NCI-H1048 (cell line): ENCODE measurements at regions not wholly inside any gene's neighbourhood (a gene's known extent, or its start where the extent isn't known, plus 50 kb on each side); places are given as distances from the start of the nearest gene placed in this dataset.

Experiments used
- DNase-seq: peaks from one replicate; lab custom pipeline; 2025; lab: John Stamatoyannopoulos, UW

- DNase-seq, result no peak
These were observed 428.5 kb downstream of the METTL15 start for GRCh38 chr11:28536504-28537267.

GRCh38 chr11:28535677-28536076 lies 427.5 kb downstream of the METTL15 start:
- no peak for DNase-seq

DNA sequence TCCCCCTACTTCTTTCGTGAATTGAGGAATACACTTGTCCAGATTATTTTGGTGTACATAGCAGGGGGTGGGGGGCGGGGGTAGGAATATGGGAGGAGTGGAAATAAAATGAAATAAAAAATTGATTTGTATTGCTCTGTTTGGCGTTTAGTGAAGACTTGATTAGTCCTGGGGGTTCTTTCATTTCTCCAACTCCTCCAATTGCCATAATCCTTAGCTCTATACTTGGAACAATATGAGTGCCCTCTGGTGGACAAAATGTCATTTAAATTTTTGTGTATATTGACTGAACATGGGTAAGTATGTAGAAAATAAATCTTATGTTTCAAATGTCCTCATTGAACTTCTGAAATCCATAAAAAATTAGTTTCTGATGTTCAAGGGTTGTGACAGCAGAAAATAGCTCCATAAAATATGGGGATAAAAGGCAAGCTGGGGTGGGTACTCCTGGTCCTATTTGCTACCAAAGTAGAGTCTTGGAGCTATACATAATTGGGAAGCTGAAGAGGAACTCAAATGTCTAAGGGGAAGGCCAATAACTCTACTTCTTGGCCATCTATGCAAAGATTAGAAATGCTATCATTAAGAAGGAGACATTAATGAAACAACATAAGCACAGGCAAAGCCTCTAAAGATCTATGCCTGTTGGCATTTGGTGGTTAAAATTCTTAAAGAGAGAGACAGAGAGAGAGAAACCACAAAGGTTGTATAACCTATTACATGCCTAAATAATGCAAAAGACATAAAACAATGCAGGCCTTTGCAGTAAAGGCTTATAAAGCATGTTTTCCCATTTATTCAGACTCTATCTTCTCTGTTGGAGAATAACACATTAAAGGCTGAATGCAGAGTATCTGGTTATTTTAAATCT lies 421.6 kb downstream of the METTL15 start:
- peak; percentile 8 for DNase-seq

- no peak for DNase-seq
These were observed 420.9 kb downstream of the METTL15 start for GRCh38 chr11:28529046-28529445.

DNA sequence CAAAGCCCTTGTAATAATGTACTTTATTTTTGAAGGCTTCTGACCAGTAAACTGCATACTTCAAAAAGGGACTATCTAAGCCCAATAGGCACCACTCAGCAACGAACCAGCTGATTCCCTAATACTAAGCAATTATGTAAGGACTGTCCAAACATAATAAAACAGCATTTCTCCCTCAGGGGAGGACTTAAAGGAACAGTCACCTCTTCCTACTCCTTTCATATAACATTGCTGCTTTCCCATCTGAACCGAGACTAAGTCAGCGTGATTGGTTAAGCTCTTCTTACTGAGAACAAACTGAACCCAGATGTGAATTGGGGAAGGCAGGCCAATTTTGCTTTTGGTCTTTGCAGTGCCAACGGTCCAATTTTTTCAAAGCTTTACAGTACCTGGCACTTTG lies 420.0 kb downstream of the METTL15 start:
- DNase-seq, result no peak

DNA sequence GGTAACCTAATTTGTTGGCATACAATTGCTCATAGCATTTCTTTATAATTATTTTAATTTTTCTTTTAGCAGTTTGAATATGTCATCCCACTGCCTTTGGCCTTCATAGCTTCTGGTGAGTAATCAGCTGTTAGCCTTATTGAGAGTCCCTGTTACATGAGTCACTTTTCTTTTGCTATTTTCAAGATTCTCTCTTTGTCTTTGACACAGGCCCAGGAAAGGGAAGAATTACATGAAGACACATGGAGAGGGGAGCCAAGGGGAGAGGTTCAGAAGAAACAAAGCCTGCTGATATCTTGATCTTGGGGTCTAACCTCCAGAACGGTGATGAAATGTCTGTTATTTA lies 418.2 kb downstream of the METTL15 start:
- DNase-seq, result no peak

- DNase-seq, result no peak
These were observed 417.6 kb downstream of the METTL15 start for GRCh38 chr11:28525636-28526405.

DNA sequence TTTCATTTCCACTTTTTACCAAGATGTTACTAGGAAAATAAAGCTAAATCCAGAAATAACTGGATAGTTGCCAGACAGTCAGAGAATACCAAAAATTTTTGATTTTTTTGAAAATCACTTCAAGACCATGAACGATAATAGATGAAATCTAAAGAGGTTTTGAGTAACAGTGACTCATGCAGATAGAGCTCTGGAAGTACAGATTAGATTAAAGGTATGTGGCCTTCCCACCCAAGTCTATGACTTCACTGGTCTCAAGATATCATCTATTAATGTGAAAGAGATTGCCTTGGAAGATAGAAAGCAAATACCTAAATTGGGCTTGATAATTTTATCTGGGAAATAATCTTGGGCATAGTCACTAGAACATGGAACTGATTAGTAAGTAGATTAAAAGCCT lies 415.9 kb downstream of the METTL15 start:
- no peak for DNase-seq

DNA sequence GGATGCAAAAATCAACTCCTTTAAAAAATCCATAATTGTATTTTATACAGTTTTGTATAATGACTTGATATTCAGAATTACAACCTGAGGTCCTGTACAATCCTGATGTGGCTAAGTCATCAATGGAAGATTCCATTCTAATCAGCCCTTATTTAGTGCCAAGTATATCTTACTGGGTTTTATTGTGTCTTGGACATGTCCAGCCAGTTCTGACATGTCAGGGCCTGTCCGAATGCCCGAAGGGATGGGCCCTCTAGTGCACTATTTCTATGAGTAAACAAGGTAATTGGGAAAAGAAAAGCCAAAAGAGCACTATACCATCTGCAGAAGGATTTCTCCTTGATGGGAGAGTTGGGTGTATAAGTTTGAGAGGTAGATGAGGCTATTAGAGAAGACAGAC lies 412.9 kb downstream of the METTL15 start:
- no peak for DNase-seq

GRCh38 chr11:28520291-28520690 lies 412.1 kb downstream of the METTL15 start:
- DNase-seq, result no peak

DNA sequence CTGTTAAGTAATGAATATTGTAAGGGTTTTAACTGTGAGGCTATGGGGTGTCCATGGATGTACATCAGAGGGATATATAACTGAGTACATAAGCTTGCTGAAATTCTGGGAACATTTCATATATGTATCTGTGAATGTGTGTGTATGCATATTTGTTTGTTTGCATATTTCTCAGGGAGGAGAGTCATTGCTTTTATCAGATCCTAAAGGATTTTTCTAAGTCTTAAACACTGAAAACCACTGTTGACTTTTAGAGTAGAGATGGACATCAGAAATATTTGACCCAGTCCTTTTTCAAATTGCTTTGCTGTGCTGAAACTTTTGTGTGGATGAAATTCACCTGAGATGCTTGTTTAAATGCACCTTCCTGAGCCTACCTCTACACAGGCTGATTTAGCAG lies 410.6 kb downstream of the METTL15 start:
- no peak for DNase-seq

GRCh38 chr11:28517621-28518020 lies 409.4 kb downstream of the METTL15 start:
- no peak for DNase-seq

DNA sequence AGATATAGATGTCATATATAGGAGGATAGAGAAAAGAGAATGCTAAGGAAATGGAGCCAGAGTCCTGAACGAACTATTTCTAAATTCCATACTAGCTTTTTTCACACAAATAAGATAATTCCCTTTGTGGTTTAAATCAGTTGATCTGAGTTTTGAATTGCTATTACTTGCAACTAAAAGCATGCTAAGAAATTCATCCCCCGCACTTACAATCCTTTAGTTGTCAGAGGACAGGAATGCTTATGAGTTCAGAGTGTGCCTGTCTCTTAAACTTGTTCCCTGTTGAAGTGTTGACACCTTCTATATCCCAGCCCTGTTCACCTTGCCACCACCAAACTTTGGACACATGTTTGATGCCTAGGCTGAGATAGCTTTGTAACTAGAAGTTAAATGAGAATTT lies 406.2 kb downstream of the METTL15 start:
- DNase-seq, result no peak

DNA sequence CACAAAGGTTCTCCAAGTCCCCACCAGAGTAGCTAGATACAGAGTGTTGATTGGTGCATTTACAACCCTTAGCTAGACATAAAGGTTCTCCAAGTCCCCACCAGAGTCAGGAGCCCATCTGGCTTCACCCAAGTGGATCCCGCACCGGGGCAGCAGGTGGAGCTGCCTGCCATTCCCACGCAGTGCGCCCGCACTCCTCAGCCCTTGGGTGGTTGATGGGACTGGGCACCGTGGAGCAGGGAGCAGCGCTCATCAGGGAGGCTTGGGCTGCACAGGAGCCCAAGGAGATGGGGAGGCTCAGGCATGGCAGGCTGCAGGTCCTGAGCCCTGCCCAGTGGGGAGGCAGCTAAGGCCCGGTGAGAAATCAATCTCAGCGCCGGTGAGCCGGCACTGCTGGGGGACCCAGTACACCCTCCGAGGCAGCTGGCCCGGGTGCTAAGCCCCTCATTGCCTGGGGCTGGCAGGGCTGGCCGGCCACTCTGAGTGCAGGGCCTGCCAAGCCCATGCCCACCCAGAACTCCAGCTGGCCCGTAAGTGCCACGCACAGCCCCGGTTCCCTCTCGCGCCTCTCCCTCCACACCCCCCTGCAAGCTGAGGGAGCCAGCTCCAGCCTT lies 404.1 kb downstream of the METTL15 start:
- DNase-seq, result no peak

DNA sequence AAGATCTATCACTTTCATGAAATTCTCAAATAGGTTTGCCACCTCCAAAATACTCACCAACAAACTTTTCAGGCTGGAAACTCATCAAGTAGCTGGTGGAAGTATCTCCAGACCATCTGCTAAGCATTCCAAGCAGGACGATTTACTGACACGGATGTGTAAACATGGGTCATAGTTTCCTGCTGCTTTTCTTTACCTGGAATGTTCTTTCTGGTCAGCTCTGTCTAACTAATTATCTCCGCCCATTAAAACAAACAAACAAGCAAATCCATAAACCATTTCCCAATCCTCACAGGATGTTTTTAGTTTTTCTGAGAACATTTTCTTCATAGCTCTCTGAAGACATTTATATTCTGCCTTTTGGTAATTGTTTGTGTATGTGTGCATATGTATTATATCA lies 397.0 kb downstream of the METTL15 start:
- no peak for DNase-seq

DNA sequence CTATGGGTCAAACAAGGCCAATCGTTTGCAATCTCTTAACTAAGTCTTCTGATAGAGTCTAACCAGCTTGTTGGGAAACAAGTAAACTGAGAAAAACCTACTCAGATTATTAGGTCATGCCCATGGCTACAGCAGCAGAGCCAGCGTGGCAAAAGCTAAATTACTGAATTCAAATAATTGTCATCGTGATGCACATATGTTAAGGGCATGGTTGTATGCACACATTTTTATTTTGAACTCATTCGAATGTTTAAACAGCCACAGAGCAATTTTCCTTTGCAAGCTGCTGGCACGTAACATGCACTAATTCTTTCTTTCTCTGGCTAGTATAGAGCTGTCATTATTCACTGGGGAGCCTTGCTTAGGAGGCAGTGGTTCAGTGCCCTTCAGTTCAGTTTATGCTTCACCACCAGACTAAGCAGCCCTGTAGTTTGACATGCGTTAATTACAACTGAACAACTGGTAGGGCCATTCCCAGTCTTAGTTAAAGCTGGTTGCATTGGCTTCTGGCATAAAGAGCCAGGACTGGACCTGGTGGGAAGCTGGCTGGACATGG lies 396.4 kb downstream of the METTL15 start:
- no peak for DNase-seq

DNA sequence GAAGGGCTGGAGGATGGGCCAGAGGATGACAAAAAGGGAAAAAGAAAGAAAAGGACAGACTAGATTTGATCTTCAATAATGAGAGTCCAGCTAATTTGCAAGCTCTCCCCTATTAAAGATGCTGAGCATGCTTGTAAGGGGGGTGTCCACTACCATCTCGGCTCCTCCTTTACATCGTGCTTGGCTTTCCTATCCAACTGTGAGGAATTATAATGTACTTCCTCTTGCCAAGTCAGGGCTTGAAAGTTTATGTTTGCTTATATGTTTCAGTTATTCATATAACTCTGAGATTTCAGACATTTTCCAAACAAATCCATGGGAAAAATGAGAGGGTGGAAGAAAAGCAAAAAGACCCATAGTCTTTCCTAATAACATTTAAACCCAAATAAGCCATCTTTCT lies 387.1 kb downstream of the METTL15 start:
- DNase-seq, result no peak

DNA sequence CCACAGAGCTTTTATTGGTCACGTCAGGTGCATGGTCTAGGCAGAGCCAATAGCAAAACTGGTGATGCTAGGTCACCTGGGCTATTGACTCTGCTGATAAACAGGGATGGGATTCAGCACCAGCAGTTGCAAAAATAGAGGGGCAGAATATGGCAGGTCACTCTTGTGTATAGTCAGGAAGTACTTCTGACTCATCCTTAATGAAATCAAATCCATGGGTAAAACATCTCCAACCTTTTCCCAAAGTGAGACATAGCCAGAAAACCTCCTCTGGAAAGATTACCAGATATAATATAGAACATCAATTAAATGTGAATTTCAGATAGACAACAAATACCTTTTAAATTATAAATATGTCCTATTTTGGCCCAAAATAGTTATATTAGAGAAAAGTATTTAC lies 383.2 kb downstream of the METTL15 start:
- no peak for DNase-seq

DNA sequence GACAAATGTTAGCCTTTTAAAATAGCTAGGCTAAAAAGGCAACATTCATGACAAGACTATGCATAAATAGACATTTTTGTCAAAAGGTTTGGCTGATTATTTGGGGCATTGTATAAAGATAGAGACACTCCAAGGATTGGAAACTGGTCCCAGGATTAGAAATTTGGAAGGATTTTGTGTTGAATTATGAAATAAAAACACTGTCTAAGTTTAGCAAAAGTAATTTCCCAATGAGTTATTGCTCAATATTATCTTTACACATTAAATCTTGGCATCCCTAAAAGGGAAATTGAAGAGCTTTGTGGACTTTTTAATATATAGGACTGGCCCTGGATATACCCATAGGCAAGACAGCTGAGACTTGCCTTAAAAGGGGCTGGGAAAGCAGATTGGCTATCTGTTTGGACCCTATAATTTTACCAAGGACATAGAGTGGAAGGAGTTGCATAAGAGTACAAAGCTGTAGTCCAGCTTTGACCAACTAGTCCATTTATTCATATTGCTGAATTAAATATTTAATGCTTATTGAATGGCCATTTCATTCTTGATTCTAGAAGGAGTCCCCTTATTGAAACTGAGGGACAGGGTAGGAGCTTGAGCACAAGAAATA lies 382.7 kb downstream of the METTL15 start:
- DNase-seq, result no peak

GRCh38 chr11:28488336-28488735 lies 380.1 kb downstream of the METTL15 start:
- no peak for DNase-seq

DNA sequence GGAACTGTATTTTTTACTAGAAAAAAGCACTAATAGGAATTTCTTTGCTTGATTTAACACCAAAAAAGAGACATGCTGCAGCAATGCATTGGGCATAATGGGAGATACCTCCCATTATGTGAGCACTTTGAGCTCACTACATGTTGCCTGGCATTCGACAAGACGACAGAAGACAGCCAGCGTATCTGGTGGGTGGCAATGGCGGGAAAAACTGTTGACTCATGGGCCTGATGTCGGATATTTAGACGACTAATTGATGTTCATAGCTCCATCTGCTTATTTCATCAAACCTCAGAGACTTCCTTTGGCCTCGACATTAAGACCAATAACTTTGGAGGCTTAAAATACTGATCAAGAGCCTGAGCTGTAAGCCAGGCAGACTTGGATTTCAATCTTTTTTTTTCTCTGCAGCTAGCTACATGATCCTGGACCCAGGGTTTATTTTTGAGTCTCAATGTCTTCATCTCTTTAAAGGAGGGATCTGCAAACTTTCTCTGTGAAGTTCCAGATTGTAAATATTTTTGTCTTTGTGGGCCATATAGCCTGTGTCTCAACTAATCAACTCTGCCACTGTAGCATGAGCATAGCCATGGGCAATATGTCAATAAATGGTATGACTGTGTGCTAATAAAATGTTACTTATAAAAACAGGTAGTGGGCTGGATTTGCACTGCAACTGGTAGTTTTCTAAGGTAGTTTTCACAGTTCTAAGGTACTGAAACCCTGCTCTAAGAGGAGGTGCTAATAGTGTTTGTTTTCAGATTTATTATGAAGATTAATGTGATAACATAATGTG lies 375.1 kb downstream of the METTL15 start:
- no peak for DNase-seq
